ENCODE measurements at regions not wholly inside any gene's neighbourhood (a gene's known extent, or its start where the extent isn't known, plus 50 kb on each side); places are given as distances from the start of the nearest gene placed in this dataset.

GRCh38 chr20:58117944-58118343, 110.5 kb downstream of the ANKRD60 start:
- no peaks in the 10 kb centered on the region for H3K36me3 ChIP-seq (ENCODE audit: control insufficient read depth, insufficient read depth, low read length)
- Mint-ChIP-seq H3K36me3 (peaks cover 14% of the 10 kb centered on the region), H3K4me3 (no peak overlapping the region), H3K27ac (no peak overlapping the region), H3K9me3 (peaks cover 2 to 7% of the 10 kb centered on the region in 2 donors), H3K27me3 (ENCODE audit: low read depth in 2 of 2) (peaks cover 7 to 48% of the 10 kb centered on the region in 2 donors), H3K4me1 (no peaks in the 10 kb centered on the region)
- DNase-seq (no peak), ATAC-seq (no peak)
- intact Hi-C loops (cut with micrococcal nuclease), result no loop called here
- no peak for TF ChIP-seq CTCF (IDR thresholded peaks at IDR 0.05)
- H3K4me1 ChIP-seq (ENCODE audit: control insufficient read depth, insufficient read depth, low read length), result no peaks in the 10 kb centered on the region
- no peaks in the 10 kb centered on the region for H3K9me3 ChIP-seq (ENCODE audit: control insufficient read depth, insufficient read depth, low read length)
- H3K27me3 ChIP-seq (ENCODE audit: control insufficient read depth, insufficient read depth, low read length), result no peaks in the 10 kb centered on the region
- no peak overlapping the region for H3K27ac ChIP-seq (ENCODE audit: low read length)
- H3K4me3 ChIP-seq (ENCODE audit: low read length), result no peak overlapping the region

- Mint-ChIP-seq H3K36me3 (peaks cover 14% of the 10 kb centered on the region), H3K27ac (no peak overlapping the region), H3K9me3 (peaks cover 2 to 7% of the 10 kb centered on the region in 2 donors), H3K4me1 (no peaks in the 10 kb centered on the region), H3K27me3 (ENCODE audit: low read depth in 2 of 2) (peaks cover 7 to 50% of the 10 kb centered on the region in 2 donors), H3K4me3 (no peak overlapping the region)
- DNase-seq (no peak), ATAC-seq (no peak)
- no peaks in the 10 kb centered on the region for H3K27me3 ChIP-seq (ENCODE audit: control insufficient read depth, insufficient read depth, low read length)
- H3K4me1 ChIP-seq (ENCODE audit: control insufficient read depth, insufficient read depth, low read length), result no peaks in the 10 kb centered on the region
- TF ChIP-seq CTCF (IDR thresholded peaks at IDR 0.05), result no peak
- no peak overlapping the region for H3K4me3 ChIP-seq (ENCODE audit: low read length)
- no peaks in the 10 kb centered on the region for H3K9me3 ChIP-seq (ENCODE audit: control insufficient read depth, insufficient read depth, low read length)
- intact Hi-C loops (cut with micrococcal nuclease), result no loop called here
- WGBS (ENCODE audit: insufficient coverage), result no CpG with 5 or more reads among the region's 2 CpGs
- no peak overlapping the region for H3K27ac ChIP-seq (ENCODE audit: low read length)
- no peaks in the 10 kb centered on the region for H3K36me3 ChIP-seq (ENCODE audit: control insufficient read depth, insufficient read depth, low read length)
These were observed 111.9 kb downstream of the ANKRD60 start for GRCh38 chr20:58116505-58116904.

- no peak overlapping the region for H3K4me3 Mint-ChIP-seq
- no peak for DNase-seq
- Histone ChIP-seq H3K27ac (ENCODE audit: low read length) (no peak overlapping the region), H3K27me3 (ENCODE audit: control insufficient read depth, insufficient read depth, low read length) (no peaks in the 10 kb centered on the region), H3K4me3 (ENCODE audit: low read length) (no peak overlapping the region), H3K36me3 (ENCODE audit: control insufficient read depth, insufficient read depth, low read length) (no peaks in the 10 kb centered on the region), H3K4me1 (ENCODE audit: control insufficient read depth, insufficient read depth, low read length) (no peaks in the 10 kb centered on the region), H3K9me3 (ENCODE audit: control insufficient read depth, insufficient read depth, low read length) (peaks cover 5% of the 10 kb centered on the region)
- TF ChIP-seq CTCF (IDR thresholded peaks at IDR 0.05), result no peak
- no peak for ATAC-seq
- intact Hi-C loops (cut with micrococcal nuclease), result no loop called here
- H3K4me1 Mint-ChIP-seq, result no peaks in the 10 kb centered on the region
- WGBS (ENCODE audit: insufficient coverage), result 66% methylated on average over 9 of the region's 10 CpGs
- peaks cover 8% of the 10 kb centered on the region for H3K36me3 Mint-ChIP-seq
- H3K27ac Mint-ChIP-seq, result no peak overlapping the region
- peaks cover 4 to 38% of the 10 kb centered on the region in 2 donors for H3K27me3 Mint-ChIP-seq (ENCODE audit: low read depth in 2 of 2)
- peaks cover 0 to 7% of the 10 kb centered on the region in 2 donors for H3K9me3 Mint-ChIP-seq
These were observed 114.7 kb downstream of the ANKRD60 start for GRCh38 chr20:58113716-58114115.

- Mint-ChIP-seq H3K9me3 (peaks cover 0 to under 1% of the 10 kb centered on the region in 2 donors), H3K36me3 (no peaks in the 10 kb centered on the region), H3K27ac (no peak overlapping the region), H3K27me3 (ENCODE audit: low read depth in 2 of 2) (peaks cover 8 to 34% of the 10 kb centered on the region in 2 donors), H3K4me1 (no peaks in the 10 kb centered on the region), H3K4me3 (no peak overlapping the region)
- intact Hi-C loops (cut with micrococcal nuclease), result no loop called here
- 60% methylated on average over 7 of the region's 7 CpGs for WGBS (ENCODE audit: insufficient coverage)
- Histone ChIP-seq H3K27me3 (ENCODE audit: control insufficient read depth, insufficient read depth, low read length) (no peaks in the 10 kb centered on the region), H3K4me1 (ENCODE audit: control insufficient read depth, insufficient read depth, low read length) (no peaks in the 10 kb centered on the region), H3K9me3 (ENCODE audit: control insufficient read depth, insufficient read depth, low read length) (peaks cover 5% of the 10 kb centered on the region), H3K36me3 (ENCODE audit: control insufficient read depth, insufficient read depth, low read length) (no peaks in the 10 kb centered on the region), H3K27ac (ENCODE audit: low read length) (no peak overlapping the region), H3K4me3 (ENCODE audit: low read length) (no peak overlapping the region)
- ATAC-seq (no peak), DNase-seq (no peak)
- no peak for TF ChIP-seq CTCF (IDR thresholded peaks at IDR 0.05)
These were observed 116.3 kb downstream of the ANKRD60 start for GRCh38 chr20:58112017-58112781.

All from natural killer cell (primary cell).